ENCODE measurements at regions not wholly inside any gene's neighbourhood (a gene's known extent, or its start where the extent isn't known, plus 50 kb on each side); places are given as distances from the start of the nearest gene placed in this dataset.

GRCh38 chr12:66061076-66061475, 69.5 kb downstream of the LLPH start:
- TF ChIP-seq, protein P1, sequence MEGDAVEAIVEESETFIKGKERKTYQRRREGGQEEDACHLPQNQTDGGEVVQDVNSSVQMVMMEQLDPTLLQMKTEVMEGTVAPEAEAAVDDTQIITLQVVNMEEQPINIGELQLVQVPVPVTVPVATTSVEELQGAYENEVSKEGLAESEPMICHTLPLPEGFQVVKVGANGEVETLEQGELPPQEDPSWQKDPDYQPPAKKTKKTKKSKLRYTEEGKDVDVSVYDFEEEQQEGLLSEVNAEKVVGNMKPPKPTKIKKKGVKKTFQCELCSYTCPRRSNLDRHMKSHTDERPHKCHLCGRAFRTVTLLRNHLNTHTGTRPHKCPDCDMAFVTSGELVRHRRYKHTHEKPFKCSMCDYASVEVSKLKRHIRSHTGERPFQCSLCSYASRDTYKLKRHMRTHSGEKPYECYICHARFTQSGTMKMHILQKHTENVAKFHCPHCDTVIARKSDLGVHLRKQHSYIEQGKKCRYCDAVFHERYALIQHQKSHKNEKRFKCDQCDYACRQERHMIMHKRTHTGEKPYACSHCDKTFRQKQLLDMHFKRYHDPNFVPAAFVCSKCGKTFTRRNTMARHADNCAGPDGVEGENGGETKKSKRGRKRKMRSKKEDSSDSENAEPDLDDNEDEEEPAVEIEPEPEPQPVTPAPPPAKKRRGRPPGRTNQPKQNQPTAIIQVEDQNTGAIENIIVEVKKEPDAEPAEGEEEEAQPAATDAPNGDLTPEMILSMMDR (IDR thresholded peaks at IDR 0.05; ENCODE audit: low read depth, low read length): no peak
- H3K4me3 ChIP-seq (replicated peaks in 1 of 2; ENCODE audit: low read depth in 2 of 2, low read length in 2 of 2): no peak overlapping the region
- no peak for DNase-seq (ENCODE audit: low read depth in 2 of 2)

DNA sequence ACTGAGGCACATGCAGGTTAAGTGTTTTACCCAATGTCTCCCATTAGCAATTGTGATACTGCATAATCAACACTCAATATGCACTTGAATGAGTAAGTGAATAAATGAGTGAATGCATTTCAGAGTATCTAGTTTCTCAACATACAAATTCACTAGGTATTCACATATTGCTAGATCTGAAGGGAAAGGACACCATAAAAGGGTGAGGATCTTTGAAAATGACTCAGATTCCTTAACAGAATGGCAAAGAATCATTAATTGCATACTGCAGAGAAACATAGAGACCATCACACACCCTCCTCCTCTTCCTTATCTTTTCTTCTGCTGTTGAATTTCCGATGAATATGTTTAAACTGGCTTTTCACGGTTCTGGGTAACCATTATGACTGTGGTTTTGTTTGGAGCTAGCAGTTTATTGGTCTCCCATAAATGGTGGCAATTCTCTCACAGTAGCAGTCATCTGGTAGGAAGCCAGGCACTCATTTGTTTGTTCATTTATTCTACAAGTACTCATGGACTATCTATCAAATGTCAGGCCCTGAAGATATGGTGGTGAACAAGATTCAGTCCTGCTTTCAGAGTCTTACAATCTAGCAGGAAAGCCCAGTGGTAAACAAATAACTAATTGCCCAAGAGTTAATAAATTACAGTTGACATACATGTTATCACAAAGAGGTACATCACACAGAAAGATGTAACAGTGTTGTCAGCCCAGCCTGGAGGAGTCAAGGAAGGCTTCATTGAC, 70.2 kb downstream of the LLPH start:
- TF ChIP-seq, protein P1 (IDR thresholded peaks at IDR 0.05; ENCODE audit: low read depth, low read length): no peak
- H3K4me3 ChIP-seq (replicated peaks in 1 of 2; ENCODE audit: low read depth in 2 of 2, low read length in 2 of 2): no peak overlapping the region
- DNase-seq (ENCODE audit: low read depth in 2 of 2): no peak

DNA sequence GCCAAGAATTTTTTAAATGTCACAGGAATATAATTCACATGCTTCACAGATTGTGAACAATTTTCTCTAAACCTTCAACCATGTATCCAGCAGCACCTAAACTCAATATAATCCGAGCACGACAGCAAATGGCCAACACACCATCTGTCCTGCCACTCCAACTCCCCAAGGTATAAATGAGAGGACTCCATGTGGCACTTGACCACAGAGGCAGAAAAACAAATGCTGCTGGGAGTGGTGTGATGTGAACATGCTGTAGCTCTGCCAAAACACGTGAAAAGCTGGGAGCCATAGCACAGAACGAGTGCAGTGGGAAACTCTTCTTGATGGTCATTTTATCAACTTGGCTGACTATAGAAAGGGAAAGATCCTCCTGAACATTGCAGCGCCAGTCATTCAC, 70.9 kb downstream of the LLPH start:
- TF ChIP-seq, protein P1 (IDR thresholded peaks at IDR 0.05; ENCODE audit: low read depth, low read length): no peak
- no peak for DNase-seq (ENCODE audit: low read depth in 2 of 2)
- no peak overlapping the region for H3K4me3 ChIP-seq (replicated peaks in 1 of 2; ENCODE audit: low read depth in 2 of 2, low read length in 2 of 2)

DNA sequence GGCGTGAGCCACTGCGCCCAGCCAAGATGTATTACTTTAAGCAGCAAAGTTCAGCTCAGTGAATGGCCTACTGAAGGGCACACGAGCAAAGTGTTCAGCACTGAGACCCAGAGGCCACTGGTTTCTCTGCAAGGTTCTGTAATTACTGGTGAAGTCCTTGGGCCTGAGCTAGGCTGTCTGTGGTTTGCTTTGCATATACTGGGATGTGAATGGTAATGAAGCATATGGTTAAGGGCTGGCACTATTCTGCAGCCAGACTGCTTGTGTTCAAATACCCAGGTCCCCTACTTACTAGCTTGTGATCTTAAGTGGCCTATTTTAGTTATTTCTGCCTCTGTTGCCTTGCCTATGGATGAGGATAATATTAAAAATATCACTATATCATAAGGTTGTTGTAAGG, 72.0 kb downstream of the LLPH start:
- H3K4me3 ChIP-seq (replicated peaks in 1 of 2; ENCODE audit: low read depth in 2 of 2, low read length in 2 of 2): no peak overlapping the region
- DNase-seq (ENCODE audit: low read depth in 2 of 2): no peak
- TF ChIP-seq, protein P1 (IDR thresholded peaks at IDR 0.05; ENCODE audit: low read depth, low read length): no peak

DNA sequence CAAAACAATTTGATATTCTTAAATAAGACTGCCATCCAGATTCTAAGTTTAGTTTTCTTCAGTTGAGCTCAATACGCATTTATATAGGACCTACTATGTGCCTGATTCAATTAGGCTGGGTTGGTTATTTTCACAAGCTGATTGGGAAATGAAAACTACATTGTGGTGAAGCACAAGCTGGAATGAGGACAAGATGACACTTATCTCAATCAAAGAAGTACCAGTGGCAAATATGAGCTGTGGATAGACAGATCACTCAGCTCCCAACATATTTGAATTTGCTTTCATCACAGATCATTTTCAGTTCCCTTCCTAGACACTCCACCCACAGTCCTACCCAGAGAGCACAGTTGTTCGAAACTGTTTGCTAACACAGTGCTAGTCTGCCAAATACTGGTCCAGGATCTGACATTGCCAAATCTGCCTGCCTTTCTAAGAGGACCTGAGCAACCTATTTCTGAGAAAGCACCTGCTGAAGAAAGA, 74.7 kb downstream of the LLPH start:
- no peak for DNase-seq (ENCODE audit: low read depth in 2 of 2)
- TF ChIP-seq, protein P1 (IDR thresholded peaks at IDR 0.05; ENCODE audit: low read depth, low read length): no peak
- no peak overlapping the region for H3K4me3 ChIP-seq (replicated peaks in 1 of 2; ENCODE audit: low read depth in 2 of 2, low read length in 2 of 2)

- TF ChIP-seq, protein P1 (IDR thresholded peaks at IDR 0.05; ENCODE audit: low read depth, low read length): no peak
- no peak for DNase-seq (ENCODE audit: low read depth in 2 of 2)
- H3K4me3 ChIP-seq (replicated peaks in 1 of 2; ENCODE audit: low read depth in 2 of 2, low read length in 2 of 2): no peak overlapping the region
Measured at GRCh38 chr12:66052988-66053615, 77.4 kb downstream of the LLPH start.

Measured in cardiac fibroblast (primary cell).